ENCODE measurements at regions not wholly inside any gene's neighbourhood (a gene's known extent, or its start where the extent isn't known, plus 50 kb on each side); places are given as distances from the start of the nearest gene placed in this dataset.
"Not testable (repeated sequence)": the region's sequence is repeated elsewhere in the genome, so short reads cannot be mapped to it uniquely, and the experiment has no call there.

GRCh38 chr6:28638787-28639430 lies 113.2 kb downstream of the GPX5 start:
- intact Hi-C loops (cut with micrococcal nuclease), result no loop called here
- H3K4me1 Mint-ChIP-seq, result peaks cover 4 to 16% (median 8%) of the 10 kb centered on the region in 4 donors
- no peak overlapping the region for H3K27ac ChIP-seq (ENCODE audit: low read depth, low read length)
- DNase-seq, result no peak
- H3K9me3 Mint-ChIP-seq, result peaks cover 0 to 12% (median 3%) of the 10 kb centered on the region in 8 donors
- POLR2A ChIA-PET (ENCODE audit: partially characterized antibody), result no interaction called here
- CTCF ChIA-PET (ENCODE audit: partially characterized antibody), result no interaction called here
- H3K27ac Mint-ChIP-seq, result no peak overlapping the region
- no peaks in the 10 kb centered on the region for H3K36me3 ChIP-seq (ENCODE audit: insufficient read depth, low read length)
- H3K4me1 ChIP-seq (ENCODE audit: insufficient read depth, low read length), result no peaks in the 10 kb centered on the region
- peaks cover 48 to 54% of the 10 kb centered on the region in 2 donors for H3K27me3 Mint-ChIP-seq
- no peaks in the 10 kb centered on the region for H3K9me3 ChIP-seq (ENCODE audit: control insufficient read depth in 1 of 2, low read length in 2 of 2)
- peaks cover 22% of the 10 kb centered on the region for H3K27me3 ChIP-seq (ENCODE audit: insufficient read depth, low read length)
- H3K4me3 Mint-ChIP-seq, result no peak overlapping the region
- H3K36me3 Mint-ChIP-seq, result peaks cover 0 to 3% of the 10 kb centered on the region in 2 donors
- no peak overlapping the region for H3K4me3 ChIP-seq (ENCODE audit: low read length in 2 of 2)

- CTCF ChIA-PET (ENCODE audit: partially characterized antibody); DNase-seq; H3K36me3 Mint-ChIP-seq; H3K27ac Mint-ChIP-seq; POLR2A ChIA-PET (ENCODE audit: partially characterized antibody); H3K9me3 ChIP-seq (ENCODE audit: control insufficient read depth in 1 of 2, low read length in 2 of 2); H3K4me1 ChIP-seq (ENCODE audit: insufficient read depth, low read length); H3K27ac ChIP-seq (ENCODE audit: low read depth, low read length); H3K4me3 Mint-ChIP-seq; H3K36me3 ChIP-seq (ENCODE audit: insufficient read depth, low read length); intact Hi-C loops (cut with micrococcal nuclease); H3K4me3 ChIP-seq (ENCODE audit: low read length in 2 of 2): not testable (repeated sequence)
- H3K27me3 Mint-ChIP-seq, result peaks cover 42 to 49% of the 10 kb centered on the region in 2 donors
- H3K27me3 ChIP-seq (ENCODE audit: insufficient read depth, low read length), result peaks cover 14% of the 10 kb centered on the region
- H3K4me1 Mint-ChIP-seq, result peaks cover 4 to 12% (median 7%) of the 10 kb centered on the region in 4 donors
- H3K9me3 Mint-ChIP-seq, result peaks cover 0 to 12% (median 1%) of the 10 kb centered on the region in 8 donors
Observed at GRCh38 chr6:28639445-28640290, 114.0 kb downstream of the GPX5 start.

- Mint-ChIP-seq H3K4me1 (peaks cover under 1 to 4% (median 2%) of the 10 kb centered on the region in 4 donors), H3K9me3 (peaks cover 0 to 5% (median 0%) of the 10 kb centered on the region in 8 donors), H3K27ac (peak overlapping the region in 1 of 7 donors; percentile 20), H3K27me3 (peaks cover 31 to 40% of the 10 kb centered on the region in 2 donors), H3K36me3 (no peaks in the 10 kb centered on the region), H3K4me3 (no peak overlapping the region)
- Histone ChIP-seq H3K9me3 (ENCODE audit: control insufficient read depth in 1 of 2, low read length in 2 of 2) (no peaks in the 10 kb centered on the region), H3K27me3 (ENCODE audit: insufficient read depth, low read length) (peaks cover 14% of the 10 kb centered on the region), H3K4me1 (ENCODE audit: insufficient read depth, low read length) (peaks cover 2% of the 10 kb centered on the region), H3K4me3 (ENCODE audit: low read length in 2 of 2) (no peak overlapping the region), H3K27ac (ENCODE audit: low read depth, low read length) (no peak overlapping the region), H3K36me3 (ENCODE audit: insufficient read depth, low read length) (no peaks in the 10 kb centered on the region)
- POLR2A ChIA-PET (ENCODE audit: partially characterized antibody), result no interaction called here
- CTCF ChIA-PET (ENCODE audit: partially characterized antibody), result no interaction called here
- DNase-seq, result no peak
- intact Hi-C loops (cut with micrococcal nuclease), result no loop called here
Observed at GRCh38 chr6:28643017-28643740, 117.5 kb downstream of the GPX5 start.

GRCh38 chr6:28646650-28647049 lies 121.0 kb downstream of the GPX5 start:
- H3K4me1 ChIP-seq (ENCODE audit: insufficient read depth, low read length), result peaks cover 11% of the 10 kb centered on the region
- Mint-ChIP-seq H3K36me3 (no peaks in the 10 kb centered on the region), H3K9me3 (peaks cover 0 to 2% (median 0%) of the 10 kb centered on the region in 8 donors), H3K27me3 (peaks cover 36 to 49% of the 10 kb centered on the region in 2 donors), H3K27ac (no peak overlapping the region), H3K4me3 (no peak overlapping the region), H3K4me1 (peaks cover 5 to 12% (median 9%) of the 10 kb centered on the region in 4 donors)
- peaks cover 28% of the 10 kb centered on the region for H3K27me3 ChIP-seq (ENCODE audit: insufficient read depth, low read length)
- ChIA-PET CTCF (ENCODE audit: partially characterized antibody) (no interaction called here), POLR2A (ENCODE audit: partially characterized antibody) (no interaction called here)
- intact Hi-C loops (cut with micrococcal nuclease), result no loop called here
- H3K9me3 ChIP-seq (ENCODE audit: control insufficient read depth in 1 of 2, low read length in 2 of 2), result no peaks in the 10 kb centered on the region
- no peak overlapping the region for H3K27ac ChIP-seq (ENCODE audit: low read depth, low read length)
- DNase-seq, result no peak
- H3K36me3 ChIP-seq (ENCODE audit: insufficient read depth, low read length), result no peaks in the 10 kb centered on the region
- no peak overlapping the region for H3K4me3 ChIP-seq (ENCODE audit: low read length in 2 of 2)

GRCh38 chr6:28648035-28648877 lies 122.6 kb downstream of the GPX5 start:
- peak in 3 of 5 donors; percentile 9 to 19 (median 15) for DNase-seq
- intact Hi-C loops (cut with micrococcal nuclease), result no loop called here
- Histone ChIP-seq H3K9me3 (ENCODE audit: control insufficient read depth in 1 of 2, low read length in 2 of 2) (no peaks in the 10 kb centered on the region), H3K27me3 (ENCODE audit: insufficient read depth, low read length) (peaks cover 28% of the 10 kb centered on the region), H3K4me1 (ENCODE audit: insufficient read depth, low read length) (peaks cover 11% of the 10 kb centered on the region), H3K4me3 (ENCODE audit: low read length in 2 of 2) (peak overlapping the region in 1 of 2 donors; percentile 14), H3K36me3 (ENCODE audit: insufficient read depth, low read length) (no peaks in the 10 kb centered on the region), H3K27ac (ENCODE audit: low read depth, low read length) (no peak overlapping the region)
- no peaks in the 10 kb centered on the region for H3K36me3 Mint-ChIP-seq
- POLR2A ChIA-PET (ENCODE audit: partially characterized antibody), result no interaction called here
- peak overlapping the region; percentile 31 to 81 (median 66) for H3K4me3 Mint-ChIP-seq
- CTCF ChIA-PET (ENCODE audit: partially characterized antibody), result no interaction called here
- H3K9me3 Mint-ChIP-seq, result peaks cover 0 to 2% (median 0%) of the 10 kb centered on the region in 8 donors
- H3K27ac Mint-ChIP-seq, result no peak overlapping the region
- peaks cover 39 to 50% of the 10 kb centered on the region in 2 donors for H3K27me3 Mint-ChIP-seq
- peaks cover 5 to 12% (median 9%) of the 10 kb centered on the region in 4 donors for H3K4me1 Mint-ChIP-seq

- no peak overlapping the region for H3K4me3 ChIP-seq (ENCODE audit: low read length in 2 of 2)
- no peaks in the 10 kb centered on the region for H3K36me3 ChIP-seq (ENCODE audit: insufficient read depth, low read length)
- intact Hi-C loops (cut with micrococcal nuclease), result no loop called here
- H3K9me3 ChIP-seq (ENCODE audit: control insufficient read depth in 1 of 2, low read length in 2 of 2), result no peaks in the 10 kb centered on the region
- Mint-ChIP-seq H3K9me3 (peaks cover 0 to 2% (median 0%) of the 10 kb centered on the region in 8 donors), H3K4me1 (peaks cover 5 to 12% (median 9%) of the 10 kb centered on the region in 4 donors), H3K4me3 (peak overlapping the region in 6 of 8 donors; percentile 7 to 81 (median 70)), H3K36me3 (no peaks in the 10 kb centered on the region), H3K27ac (no peak overlapping the region), H3K27me3 (peaks cover 37 to 47% of the 10 kb centered on the region in 2 donors)
- no peak for DNase-seq
- H3K4me1 ChIP-seq (ENCODE audit: insufficient read depth, low read length), result peaks cover 11% of the 10 kb centered on the region
- H3K27ac ChIP-seq (ENCODE audit: low read depth, low read length), result no peak overlapping the region
- peaks cover 28% of the 10 kb centered on the region for H3K27me3 ChIP-seq (ENCODE audit: insufficient read depth, low read length)
- CTCF ChIA-PET (ENCODE audit: partially characterized antibody), result no interaction called here
- POLR2A ChIA-PET (ENCODE audit: partially characterized antibody), result no interaction called here
Observed at GRCh38 chr6:28648878-28649375, 123.2 kb downstream of the GPX5 start.

Data from CD4-positive, alpha-beta memory T cell (primary cell).